ENCODE measurements at regions not wholly inside any gene's neighbourhood (a gene's known extent, or its start where the extent isn't known, plus 50 kb on each side); places are given as distances from the start of the nearest gene placed in this dataset.
"Not testable (repeated sequence)": the region's sequence is repeated elsewhere in the genome, so short reads cannot be mapped to it uniquely, and the experiment has no call there.

DNA sequence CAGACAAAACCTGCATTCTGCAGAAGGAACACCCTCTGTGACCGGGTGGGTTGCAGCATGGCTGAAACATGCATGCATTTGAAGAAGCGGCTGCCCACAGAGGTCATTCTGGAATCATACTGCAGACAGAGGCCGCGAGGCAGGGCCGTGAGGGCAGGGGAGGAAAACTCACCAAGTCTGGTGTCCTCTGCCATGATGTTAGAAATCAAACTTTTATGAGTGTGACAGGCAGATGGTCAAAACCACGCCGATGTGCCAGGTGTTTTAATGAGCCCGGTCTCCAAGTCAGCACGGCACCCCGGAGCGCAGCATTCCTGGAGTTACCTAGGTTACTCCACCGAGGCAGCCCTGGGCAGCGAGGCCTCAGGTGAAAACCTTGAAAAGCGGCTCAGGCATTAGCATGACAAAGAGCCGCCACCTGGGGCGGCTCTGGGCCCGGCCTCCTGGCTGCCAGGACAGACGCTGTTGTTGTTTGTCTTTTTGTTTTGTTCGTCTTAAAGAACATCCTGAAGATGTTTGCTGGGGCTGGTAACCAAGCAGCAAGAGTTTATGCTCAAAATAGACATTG is 255.6 kb downstream of the ERMARD start:
- DNase-seq: no peak

DNA sequence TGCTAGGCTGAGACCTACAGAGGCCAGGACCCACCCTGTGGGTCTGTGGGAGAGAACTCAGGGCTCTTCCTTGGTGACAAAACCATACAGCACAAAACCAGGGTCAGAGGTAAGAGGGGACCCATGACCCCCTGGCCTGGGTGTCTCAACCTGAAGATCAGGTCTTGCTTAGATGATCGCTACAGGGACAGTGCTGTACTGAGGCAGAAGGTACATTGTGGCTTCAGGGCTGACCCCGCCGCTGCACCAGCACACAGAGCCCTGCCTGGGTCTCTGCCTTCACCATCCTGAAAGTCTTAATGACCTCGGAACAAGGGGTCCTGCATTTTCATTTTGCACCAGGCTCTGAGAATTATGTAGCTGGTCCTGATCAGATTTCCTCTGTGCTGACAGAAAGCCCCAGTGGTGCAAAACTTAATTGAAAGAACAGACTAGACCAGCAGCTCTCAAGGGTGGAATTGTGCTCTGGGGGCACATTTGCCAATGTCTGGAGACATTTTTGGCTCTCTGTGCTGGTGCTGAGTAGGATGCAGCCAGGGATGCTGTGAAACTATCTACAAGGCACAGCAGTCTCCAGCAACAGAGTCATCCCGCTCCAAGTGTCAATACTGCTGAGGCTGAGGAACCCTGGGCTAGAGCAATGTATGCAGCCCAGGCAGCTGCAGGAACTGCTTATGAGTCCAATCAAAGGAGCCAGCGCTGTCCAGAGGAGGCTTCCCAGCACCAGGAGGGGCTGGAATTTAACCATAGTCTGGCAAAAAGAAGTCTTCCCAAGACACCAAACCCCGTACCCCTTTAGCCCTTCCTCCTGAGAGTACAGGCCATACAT is 254.9 kb downstream of the ERMARD start:
- no peak for DNase-seq

DNA sequence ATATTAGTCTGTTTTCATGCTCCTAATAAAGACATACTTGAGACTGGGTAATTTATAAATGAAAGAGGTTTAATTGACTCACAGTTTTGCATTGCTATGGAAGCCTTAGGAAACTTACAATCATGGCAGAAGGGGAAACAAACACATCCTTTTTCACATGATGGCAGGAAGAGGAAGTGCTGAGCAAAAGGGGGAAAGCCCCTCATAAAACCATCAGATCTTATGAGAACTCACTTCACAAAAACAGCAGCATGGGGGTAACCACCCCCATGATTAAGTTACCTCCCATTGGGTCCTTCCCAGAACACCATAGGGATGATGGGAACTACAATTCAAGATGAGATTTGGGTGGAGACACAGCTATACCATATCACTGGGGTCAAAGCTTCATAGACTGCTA is 254.2 kb downstream of the ERMARD start:
- DNase-seq: no peak

DNA sequence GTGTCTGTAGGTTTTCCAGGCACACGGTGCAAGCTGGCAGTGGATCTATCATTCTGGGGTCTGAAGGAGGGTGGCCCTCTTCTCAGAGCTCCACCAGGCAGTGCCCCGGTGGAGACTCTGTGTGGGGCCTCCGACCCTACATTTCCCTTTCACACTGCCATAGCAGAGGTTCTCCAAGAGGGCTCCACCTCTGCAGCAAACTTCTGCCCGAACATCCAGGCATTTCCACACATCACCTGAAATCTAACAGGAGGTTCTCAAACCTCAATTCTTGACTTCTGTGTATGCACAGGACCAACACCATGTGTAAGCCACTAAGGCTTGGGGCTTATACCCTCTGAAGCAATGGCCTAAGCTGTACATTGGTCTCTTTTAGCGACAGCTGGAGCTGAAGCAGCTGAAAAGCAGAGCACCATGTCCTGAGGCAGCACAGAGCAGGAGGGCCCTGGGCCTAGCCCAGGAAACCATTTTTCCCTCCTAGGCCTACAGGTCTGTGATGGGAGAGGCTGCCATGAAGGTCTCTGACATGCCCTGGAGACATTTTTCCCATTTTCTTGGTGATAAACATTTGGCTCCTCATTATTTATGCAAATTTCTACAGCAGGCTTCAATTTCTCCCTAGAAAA is 253.3 kb downstream of the ERMARD start:
- no peak for DNase-seq

DNA sequence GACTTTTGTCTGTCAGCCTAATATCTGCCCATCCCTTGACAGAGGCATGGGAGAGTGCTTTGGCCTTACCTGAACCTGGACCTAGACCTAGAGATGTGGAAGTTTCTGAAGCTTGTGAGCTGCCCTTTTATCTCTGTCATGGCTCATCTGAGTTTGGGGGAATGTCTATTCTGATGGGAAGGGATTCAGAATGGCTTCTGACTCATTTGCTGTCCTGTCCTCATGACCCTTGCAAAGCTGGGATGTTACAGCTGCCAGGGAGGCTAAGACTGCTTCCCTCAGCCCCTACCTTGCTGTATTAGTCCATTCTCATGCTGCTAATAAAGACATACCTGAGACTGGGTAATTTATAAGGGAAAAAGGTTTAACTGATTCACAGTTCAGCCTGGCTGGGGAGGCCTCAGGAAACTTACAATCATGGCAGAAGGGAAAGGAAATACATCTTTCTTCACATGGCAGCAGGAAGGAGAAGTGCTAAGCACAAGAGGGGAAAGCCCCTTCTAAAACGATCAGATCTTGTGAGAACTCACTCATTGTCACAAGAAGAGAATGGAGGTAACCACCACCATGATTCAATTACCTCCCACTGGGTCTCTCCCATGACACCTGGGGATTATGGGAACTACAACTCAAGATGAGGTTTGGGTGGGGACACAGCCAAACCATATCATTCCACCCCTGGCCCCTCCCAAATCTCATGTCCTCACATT is 252.2 kb downstream of the ERMARD start:
- no peak for DNase-seq

DNA sequence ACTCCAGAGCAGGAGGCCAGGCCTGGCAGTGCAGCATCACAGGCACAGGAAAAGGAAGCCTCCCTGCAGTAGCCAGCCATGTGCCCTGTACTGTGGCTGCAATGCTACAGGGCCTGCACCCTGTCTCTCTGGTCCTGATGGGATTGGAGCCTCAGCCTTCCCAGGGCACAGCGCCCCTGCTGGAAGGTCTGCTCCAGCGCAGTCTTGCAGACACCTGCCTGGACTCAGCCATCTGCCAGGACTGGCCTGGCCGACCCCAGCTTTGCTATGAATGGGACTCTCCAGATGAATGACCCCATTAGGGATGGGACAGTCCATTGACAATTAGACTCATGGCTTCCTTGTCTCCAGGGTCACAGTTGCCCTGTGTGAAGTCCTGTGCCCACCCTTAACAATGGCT is 251.6 kb downstream of the ERMARD start:
- DNase-seq: peak in 1 of 2 experiments; percentile 13

DNA sequence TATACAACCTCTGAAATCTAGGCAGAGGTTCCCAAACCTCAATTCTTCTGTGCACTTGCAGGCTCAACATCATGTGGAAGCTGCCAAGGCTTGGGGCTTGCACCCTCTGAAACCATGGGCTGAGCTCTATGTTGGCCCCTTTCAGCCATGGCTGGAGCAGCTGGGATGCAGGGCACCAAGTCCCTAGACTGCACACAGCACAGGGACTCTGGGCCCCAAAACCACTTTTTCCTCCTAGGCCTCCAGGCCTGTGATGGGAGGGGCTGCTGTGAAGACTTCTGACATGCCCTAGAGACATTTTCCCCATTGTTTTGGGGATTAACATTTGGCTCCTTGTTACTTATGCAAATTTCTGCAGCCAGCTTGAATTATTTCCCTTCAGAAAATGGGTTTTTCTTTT is 250.4 kb downstream of the ERMARD start:
- not testable (repeated sequence) for DNase-seq

DNA sequence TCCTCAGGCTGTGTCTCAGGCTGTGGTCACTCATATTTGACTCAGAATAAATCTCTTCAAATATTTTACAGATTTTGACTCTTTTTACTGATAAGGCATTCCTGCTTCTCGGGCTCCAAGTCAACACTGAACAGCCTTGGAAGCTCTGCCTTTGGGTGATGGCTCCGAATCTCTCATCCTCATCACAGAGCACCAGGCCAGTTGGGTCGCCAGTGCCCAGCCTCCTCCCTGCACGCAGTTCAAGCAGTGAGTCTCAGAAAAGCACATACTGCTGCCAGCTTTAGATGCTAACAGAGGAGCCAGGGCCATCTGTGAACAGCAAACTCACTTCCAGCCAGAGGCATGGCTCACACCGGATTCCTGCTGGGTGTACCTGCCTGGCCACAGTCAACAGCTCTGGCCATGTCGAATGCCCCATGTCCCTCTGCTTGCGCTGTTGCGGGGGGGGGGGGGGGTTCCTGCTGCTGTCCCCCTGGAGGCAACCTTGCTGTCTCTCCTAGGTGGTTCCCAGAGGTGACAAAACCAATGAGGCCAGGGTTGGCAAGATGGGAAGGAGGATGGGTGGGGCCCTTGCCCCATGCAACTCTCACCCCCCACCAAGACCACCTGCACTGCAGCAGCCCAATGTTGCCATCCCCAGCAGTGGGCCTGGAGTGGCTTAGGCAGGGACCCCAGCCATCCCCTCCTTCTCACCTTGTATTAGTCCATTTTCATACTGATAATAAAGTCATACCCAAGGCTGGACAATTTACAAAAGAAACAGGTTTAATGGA is 248.8 kb downstream of the ERMARD start:
- DNase-seq: no peak

DNA sequence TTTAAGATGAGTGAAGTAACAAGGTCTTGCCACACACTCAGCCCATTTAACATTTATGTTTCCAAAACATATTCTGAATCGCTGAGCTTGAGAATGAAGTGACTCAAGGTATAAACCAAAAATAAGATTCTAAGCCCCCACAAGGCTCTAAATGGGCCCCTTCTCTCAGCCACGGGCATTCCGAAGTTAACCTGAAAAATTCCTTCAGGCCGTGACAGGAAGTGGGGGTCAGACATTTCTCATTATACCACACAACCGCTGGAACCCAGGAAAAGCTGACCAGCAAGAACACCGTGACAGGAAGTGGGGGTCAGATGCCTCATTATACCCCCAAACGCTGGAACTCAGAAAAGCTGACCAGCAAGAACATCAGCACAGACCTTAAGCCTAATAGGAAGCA is 247.9 kb downstream of the ERMARD start:
- DNase-seq: no peak

DNA sequence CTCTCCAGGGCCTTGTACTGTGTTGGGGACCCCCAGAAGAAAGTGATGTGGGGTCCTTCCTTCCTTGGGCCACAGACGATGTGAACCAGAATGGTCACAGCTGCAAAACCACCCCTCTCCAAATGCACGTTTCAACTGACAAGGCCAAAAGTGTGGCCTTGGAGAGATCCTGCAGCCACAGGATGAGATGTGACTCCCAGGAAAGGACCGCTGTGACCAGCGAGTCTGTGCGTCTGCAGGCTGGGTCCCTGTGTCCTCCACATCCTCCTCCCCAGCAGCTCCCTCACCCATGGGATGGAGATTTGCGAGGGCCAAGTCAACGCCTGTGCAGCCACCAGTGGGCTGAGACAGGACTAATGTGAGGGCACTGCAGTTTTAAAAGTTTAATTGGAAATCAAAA is 247.0 kb downstream of the ERMARD start:
- DNase-seq: no peak

DNA sequence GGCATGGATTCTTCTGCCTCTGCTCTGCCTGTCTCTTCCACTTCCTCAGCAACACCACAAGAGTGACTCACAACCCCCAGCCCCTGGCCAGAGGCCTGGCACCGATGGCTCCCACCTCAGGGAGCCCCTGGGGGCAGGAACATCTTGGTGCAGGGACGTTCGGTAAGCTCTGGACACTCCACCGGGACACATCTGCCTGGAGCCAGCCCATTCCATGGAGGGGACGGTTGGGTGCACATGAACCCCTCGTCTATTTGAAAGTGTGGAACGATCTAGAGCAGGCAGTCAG is 246.5 kb downstream of the ERMARD start:
- no peak for DNase-seq

DNA sequence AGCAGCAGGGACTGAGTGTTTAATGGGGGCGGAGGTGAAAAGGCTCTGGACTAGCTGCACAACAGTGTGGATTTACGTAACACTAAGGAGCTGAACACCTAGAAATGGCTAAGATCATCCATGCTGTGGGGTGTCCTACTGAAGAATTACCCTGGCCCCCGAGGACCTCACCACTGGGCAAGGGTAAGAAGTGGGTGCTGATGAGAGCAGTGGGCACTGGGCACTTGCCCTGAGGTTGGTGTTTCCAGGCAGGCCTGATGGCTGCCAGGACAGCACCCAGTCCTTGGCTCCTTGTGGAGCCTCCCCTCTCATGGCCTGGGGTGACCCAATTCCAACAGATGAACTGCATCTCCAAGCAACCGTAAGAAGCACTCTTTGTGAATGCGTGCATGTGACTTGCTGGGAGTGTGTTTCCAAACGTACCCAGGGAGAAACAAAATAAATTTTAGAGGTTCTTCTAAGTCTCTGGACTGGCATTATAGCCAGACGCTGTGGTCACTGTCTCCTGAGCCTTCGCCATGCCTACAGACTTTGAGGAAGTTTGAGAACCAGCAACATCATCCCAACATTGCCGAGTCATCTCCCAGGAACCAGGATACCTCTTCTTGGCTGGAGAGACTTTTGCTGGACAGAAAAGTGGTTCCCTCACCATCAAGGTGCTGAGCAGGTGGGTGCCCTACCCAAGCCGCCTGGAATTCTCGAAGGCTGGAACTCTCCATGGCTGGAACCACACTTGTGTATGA is 245.9 kb downstream of the ERMARD start:
- no peak for DNase-seq

DNA sequence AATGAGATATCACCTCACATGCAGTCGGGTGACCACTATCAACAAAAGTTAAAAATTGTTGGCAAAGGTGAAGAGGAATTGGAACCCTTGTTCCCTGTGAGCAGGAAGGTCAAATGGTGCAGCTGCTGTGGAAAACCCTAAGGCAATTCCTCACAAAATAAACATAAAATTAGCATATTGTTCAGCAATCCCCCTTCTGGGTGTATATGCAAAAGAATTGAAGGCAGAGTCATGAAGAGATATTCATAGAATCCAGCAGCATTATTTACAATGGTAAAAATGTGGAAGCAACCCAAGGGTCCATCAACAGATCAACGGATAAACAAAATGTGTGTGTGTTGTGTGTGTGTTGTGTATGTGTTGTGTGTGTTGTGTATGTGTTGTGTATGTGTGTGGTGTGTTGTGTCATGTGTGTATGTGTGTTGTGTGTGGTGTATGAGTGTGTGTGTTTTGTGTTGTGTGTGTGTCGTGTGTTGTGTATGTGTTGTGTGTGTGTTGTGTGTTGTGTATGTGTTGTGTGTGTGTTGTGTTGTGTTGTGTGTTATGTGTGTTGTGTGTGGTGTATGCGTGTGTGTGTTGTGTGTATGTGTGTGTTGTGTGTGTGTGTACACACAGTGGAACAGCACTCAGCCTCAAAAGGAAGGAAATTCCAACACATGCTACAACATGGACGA is 245.1 kb downstream of the ERMARD start:
- no peak for DNase-seq

DNA sequence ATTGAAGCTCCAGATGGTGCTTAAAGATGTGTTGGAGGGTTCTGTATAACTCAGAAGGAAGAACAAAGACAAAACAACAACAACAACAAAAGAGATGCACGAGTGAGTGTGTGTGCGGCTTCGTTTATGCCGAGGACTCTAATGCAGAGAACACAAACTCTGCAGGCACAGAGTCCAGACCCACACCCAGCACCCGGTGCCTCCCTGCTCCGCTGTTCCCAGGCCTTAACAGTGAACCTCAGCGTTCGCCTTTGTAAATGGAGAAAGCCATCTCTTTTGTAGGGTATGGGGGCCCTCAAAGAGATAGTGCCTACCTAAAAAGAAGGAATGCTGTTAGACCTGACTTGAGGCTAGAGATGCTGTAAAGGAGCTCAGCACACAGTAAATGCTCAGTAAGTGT is 243.3 kb downstream of the ERMARD start:
- DNase-seq: no peak

DNA sequence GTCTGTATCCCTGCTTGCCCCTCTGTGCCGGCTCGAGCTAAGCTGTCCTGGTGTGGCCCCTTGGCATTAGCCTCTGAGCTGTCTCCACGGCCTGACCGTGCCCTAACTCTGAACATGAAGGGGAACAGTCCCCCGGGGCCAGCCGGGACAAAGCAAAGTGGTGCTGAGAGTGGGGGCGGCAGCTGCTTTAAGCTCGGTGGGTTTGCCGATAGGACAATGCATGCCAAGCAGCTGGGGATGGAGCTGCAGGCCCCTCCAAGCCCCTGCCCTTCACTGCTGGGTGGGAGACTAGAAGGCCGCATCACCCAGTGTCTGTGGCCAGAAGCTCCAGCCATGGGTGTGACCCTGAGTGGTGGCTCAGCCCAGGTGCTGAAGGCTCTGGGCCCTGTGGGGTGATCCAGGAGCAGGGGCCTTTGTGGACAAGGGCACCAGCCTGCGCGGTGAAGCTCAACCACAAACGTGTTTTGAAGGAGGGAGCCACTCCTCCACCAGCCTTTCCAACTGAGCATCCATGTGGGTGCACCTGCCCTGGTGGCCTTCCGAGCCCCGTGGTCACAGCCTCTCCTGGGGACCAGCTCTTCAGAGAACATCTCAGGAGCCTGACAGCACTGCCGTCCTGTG is 242.5 kb downstream of the ERMARD start:
- no peak for DNase-seq

DNA sequence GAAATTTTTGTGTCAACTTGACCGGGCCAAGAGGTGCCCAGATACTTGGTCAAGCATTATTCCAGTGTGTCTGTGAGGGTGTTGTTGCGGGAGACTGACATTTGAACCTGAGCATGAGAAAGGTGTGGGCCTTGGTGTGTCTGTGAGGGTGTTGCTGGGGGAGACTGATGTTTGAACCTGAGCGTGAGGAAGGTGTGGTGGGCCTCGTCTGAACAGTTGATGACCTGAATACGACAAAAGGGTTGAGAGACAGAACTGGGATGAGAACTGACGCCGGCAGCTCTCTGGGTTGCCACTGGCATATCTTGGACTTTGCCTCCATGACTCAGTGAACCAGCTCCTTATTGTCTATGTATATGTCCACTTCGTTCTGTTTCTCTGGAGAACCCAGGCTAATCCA is 240.5 kb downstream of the ERMARD start:
- DNase-seq: no peak

DNA sequence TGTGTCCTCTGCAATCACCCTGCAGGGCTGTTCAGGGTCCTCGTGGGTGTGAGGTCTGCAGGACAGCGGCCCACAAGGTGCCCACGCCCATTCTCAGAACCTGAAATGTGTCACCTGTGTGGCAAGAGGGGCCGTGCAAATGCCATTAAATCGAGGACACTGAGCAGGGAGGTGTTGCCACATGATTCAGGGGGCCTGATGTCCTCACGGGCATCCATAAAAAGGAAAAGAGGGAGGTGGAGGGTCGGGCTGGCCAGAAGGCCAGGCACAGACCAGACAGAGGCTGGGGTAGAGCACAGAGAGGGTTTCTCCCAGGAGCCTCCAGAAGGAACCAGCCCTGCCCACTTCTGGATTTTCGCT is 239.6 kb downstream of the ERMARD start:
- DNase-seq: no peak

DNA sequence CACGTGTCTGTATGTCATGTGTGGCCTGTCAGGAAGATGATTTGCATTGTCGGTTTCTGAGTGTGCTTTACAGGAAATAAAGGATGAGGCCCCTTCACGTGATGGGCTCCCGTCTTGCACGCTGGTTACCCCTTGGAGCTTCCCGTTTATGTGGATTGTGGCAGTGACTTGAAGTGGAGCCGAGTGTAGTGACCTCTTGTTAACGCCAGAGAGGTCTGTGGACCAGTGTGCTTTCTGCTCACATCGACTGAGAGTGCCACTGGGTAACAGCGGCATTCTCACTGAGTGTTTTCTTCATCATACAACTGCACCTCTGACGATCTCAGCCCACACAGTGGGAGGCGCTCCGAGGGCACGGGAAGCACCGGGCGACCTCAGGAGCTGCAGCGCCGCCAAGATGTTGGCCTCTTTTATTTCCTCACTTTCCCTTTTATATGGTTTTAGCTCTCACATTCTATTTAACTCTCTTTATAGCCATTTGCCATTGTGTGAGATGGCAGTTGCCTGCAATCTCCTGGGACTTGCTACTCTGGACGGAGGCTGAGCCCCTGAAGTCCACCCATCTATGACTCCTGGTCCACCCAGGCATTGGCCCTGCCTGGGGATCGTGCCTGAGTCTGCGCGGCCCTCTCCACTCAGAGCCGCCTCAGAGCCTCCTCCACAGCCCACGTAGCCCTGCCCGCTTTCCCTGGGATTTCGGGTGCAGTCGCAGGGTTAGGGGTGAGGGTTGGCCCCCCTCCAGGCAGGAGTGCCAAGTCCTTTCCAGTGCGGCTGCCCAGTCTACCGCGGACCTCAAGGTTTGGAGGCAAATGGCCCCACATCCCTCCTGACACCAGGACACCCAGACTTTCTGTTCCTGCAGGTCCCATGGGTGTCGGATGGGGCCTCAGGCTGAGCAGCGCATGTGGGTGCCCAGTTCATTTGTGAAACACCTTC is 238.9 kb downstream of the ERMARD start:
- peak; percentile 67 to 72 for DNase-seq

DNA sequence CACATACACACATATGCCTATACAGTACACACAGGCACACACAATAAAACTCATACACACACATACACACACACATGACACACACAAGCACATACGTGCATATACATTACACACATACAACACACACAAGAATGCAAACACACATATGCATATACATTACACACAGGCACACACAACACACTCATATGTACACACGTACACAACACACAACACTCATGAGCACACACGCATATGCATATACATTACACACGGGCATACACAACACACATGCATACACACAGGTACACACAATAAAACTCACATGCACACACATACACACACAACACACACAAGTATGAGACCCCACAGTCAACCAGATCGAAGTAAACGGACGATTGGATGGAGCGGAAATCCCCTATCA is 238.2 kb downstream of the ERMARD start:
- no peak for DNase-seq

Data from activated T-cell treated with anti-CD3 and anti-CD28 coated beads, Interleukin-2, amount 50 U/mL, for 48 hours (primary cell).